GM20000 (cell line): ENCODE measurements at regions not wholly inside any gene's neighbourhood (a gene's known extent, or its start where the extent isn't known, plus 50 kb on each side); places are given as distances from the start of the nearest gene placed in this dataset.

Experiments used
- DNase-seq: peaks from one replicate; pipeline ENCODE4 v3.0.0; 2012; ENCODE audit warnings: low spot score
- TF ChIP-seq, protein P1 (sequence below): IDR thresholded peaks from 2 replicates; pipeline ENCODE4 v1.5.1; 2012; ENCODE audit warnings: mild to moderate bottlenecking, control low read depth; ENCODE audit errors: extremely low read depth, missing control alignments

DNA sequence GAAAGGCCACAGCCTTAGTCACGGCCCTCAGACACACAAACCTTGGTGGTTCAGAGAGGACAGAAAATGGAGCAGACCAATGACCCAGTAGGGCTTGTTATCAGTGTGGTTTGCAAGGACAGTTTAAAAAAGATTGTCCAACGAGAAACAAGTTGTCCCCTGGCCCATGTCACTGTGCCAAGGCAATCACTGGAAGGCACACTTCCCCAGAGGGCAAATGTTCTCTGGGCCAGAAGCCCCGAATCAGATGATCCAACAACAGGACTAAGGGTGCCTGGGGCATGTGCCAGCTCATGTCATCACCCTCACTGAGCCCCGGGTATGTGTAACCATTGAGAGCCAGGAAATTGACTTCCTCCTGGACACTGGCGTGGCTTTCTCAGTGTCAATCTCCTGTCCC lies 950.1 kb upstream of the CTNND2 start:
- TF ChIP-seq, protein P1, sequence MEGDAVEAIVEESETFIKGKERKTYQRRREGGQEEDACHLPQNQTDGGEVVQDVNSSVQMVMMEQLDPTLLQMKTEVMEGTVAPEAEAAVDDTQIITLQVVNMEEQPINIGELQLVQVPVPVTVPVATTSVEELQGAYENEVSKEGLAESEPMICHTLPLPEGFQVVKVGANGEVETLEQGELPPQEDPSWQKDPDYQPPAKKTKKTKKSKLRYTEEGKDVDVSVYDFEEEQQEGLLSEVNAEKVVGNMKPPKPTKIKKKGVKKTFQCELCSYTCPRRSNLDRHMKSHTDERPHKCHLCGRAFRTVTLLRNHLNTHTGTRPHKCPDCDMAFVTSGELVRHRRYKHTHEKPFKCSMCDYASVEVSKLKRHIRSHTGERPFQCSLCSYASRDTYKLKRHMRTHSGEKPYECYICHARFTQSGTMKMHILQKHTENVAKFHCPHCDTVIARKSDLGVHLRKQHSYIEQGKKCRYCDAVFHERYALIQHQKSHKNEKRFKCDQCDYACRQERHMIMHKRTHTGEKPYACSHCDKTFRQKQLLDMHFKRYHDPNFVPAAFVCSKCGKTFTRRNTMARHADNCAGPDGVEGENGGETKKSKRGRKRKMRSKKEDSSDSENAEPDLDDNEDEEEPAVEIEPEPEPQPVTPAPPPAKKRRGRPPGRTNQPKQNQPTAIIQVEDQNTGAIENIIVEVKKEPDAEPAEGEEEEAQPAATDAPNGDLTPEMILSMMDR, result no peak
- no peak for DNase-seq

DNA sequence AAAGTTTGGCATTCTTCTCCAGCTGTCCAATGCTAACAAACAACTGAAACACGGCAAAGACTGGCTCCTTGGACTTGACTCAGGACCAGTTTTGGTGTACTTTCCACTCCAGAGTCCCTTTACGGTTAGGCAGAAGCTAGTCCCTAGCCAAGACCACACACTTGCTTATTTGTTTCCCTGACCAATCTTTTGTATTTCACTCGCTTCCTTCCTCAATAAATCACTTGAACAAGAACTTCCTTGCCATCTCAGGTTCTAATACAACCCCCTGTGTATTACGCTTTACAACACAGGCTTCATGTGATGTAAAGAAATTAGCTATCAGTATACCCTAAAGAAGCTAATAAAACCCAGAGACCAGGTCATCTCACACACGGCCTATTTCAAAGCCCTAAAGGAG lies 947.5 kb upstream of the CTNND2 start:
- TF ChIP-seq, protein P1, result no peak
- DNase-seq, result no peak

DNA sequence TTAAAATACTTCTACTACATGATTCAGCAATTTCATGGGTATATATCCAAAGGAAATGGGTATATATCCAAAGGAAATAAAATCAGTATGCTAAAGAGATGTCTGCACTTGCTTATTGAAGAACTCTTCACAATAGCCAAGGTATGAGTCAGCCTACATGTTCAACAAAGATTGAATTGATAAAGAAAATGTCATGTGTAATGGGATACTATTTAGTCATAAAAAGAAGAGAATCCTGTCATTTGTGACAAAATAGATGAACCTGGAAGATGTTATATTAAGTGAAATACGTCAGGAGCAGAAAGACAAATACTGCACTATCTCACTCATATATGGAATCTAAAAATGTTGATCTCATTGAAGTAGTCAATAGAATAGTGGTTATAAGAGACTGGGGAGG lies 944.5 kb upstream of the CTNND2 start:
- DNase-seq, result no peak
- TF ChIP-seq, protein P1, result no peak

DNA sequence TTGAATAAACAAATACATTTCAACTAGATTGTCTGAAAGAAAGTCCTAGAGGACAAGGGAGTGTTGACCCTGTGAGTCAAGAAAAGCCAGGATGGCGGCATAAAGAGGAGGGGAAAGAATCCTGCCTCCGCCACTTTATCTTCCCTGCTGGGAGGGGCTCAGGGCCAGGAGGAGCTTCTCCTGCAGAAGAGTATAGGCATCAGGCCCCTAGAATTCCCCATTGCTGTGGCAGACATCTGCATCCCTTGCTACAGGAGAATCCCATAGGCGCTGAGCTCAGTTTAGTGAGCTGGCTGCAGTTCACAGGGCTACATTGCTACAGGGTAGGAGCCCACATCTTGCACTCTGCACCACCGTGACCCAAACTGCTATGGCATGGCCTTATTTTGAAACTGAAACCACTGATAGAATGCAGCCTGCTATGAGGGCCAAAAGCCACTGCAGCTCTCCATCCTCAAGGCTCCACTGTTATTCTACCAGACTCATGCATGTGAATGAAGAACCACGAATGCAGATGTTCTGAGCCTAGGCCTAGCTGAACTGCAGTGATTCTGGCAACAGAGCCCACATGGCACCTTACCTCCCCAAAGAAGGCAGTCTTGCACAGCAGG lies 941.4 kb upstream of the CTNND2 start:
- no peak for DNase-seq
- TF ChIP-seq, protein P1, result no peak

DNA sequence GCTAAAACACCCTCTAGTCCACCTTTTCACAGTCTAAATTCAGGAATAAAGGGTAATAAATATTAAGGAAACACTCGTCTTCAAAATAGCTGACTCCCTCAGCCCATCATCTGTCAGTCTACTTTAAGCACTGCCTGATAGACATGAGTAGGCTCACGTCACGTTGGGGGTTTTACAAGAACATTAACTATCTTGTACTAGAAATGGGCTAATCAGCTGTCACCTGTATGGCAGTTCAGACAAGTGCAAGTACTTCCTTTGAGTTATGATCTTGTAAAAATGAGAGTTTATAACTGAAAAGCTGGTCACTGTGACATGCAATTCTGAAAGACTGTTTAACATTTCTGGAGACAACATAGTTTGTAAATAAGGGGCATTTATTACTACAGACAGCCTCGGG lies 936.7 kb upstream of the CTNND2 start:
- DNase-seq, result no peak
- TF ChIP-seq, protein P1, result no peak

DNA sequence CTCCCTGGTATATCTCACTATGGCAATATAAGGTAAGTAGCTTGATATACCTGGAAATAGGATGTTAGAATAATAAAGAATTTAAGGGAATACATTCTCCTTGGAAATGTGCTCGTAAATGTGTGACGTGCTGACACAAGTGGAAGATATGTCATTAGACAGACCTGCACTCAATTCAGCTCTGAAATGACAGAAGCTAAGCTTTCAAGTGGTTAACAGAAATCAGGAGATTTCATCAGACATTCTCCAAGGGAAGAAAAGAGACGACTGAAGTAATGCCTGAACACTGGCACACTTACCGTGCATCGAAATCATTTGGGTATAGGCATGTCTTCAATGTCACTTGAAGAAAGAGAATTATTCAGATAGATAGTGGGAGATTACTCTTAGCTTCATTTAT lies 933.3 kb upstream of the CTNND2 start:
- TF ChIP-seq, protein P1, result no peak

DNA sequence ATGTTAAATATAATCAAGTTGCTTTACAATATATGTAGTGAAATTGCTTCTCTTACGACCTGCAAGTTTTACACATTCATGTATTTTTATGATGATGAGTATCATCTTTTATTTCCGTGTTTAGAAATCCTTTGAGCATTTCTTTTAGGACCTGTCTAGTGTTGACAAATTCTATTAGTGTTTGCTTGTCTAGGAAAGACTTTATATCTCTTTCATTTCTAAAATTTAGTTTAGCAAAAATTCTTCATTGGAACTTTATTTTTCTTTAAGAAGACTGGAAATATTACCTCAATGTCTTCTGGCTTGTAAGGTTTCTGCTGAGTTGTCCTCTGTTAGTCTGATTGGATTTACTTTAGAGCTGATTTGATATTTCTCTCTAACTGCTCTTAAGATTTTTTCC lies 920.9 kb upstream of the CTNND2 start:
- TF ChIP-seq, protein P1, result no peak
- no peak for DNase-seq

More for the DNA sequence above, 933.3 kb upstream of the CTNND2 start:
- DNase-seq, result no peak
